RWPE1 (cell line): ENCODE measurements at regions not wholly inside any gene's neighbourhood (a gene's known extent, or its start where the extent isn't known, plus 50 kb on each side); places are given as distances from the start of the nearest gene placed in this dataset.

Experiments
- CTCF ChIA-PET: fragments of 350-600 bp; sonication (Branson Sonifier 250); formaldehyde crosslinking; extraction: SDS; loops from one replicate; lab custom pipeline; 2021; lab: Yijun Ruan, JAX
- POLR2A ChIA-PET: fragments of 400-600 bp; formaldehyde crosslinking; extraction: SDS; loops from one replicate; lab custom pipeline; 2020; ENCODE audit warnings: antibody characterized with exemption; ENCODE audit not compliant: low non-redundant PET; lab: Yijun Ruan, JAX
- DNase-seq: peaks from one replicate; pipeline ENCODE4 v3.0.0; 2012; ENCODE audit warnings: low spot score
- H3K27ac ChIP-seq: fragments of 450-650 bp; 2 replicates; pipeline ENCODE4 v1.5.1; 2017
- CTCF ChIP-seq: fragments of 450-650 bp; conservative IDR thresholded peaks from 2 replicates; pipeline ENCODE4 v1.5.1; 2017; ENCODE audit warnings: low read depth, mild to moderate bottlenecking

DNA sequence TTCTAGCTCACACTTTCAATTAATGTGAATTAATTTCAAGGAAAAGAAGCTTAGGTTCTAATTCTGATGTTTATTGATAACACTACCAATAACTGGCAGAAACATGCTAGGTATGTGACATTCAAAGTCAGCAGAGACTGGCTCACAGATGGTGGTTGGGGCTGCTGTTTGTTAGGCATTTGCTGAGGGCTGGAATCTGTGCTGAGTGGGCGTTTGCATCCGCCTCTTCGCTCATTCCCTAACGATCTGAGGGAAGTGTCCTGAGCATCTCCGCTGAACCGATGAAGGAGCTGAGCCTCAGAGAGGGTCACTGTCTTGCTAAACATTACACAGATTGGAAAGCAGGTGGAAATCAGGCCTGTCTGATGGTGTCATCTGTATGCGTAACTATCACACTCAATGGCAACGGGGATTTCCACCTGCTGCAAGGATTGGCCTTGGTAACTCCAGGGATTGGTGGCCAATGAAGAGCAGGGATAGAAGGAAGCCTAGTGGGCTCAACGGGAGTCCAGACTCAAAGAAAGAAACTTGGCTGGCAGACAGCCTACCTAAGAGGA lies 338.9 kb downstream of the TEX29 start:
- no peak for DNase-seq
- TF ChIP-seq CTCF: no peak
- CTCF ChIA-PET: no interaction called here
- POLR2A ChIA-PET: no interaction called here
- H3K27ac ChIP-seq: no peak overlapping the region

GRCh38 chr13:111659842-111660241 lies 339.4 kb downstream of the TEX29 start:
- no peak for TF ChIP-seq CTCF
- ChIA-PET POLR2A (no interaction called here), CTCF (no interaction called here)
- no peak overlapping the region for H3K27ac ChIP-seq
- DNase-seq: no peak

GRCh38 chr13:111661052-111661451 lies 340.6 kb downstream of the TEX29 start:
- CTCF ChIA-PET: no interaction called here
- H3K27ac ChIP-seq: no peak overlapping the region
- no peak for TF ChIP-seq CTCF
- POLR2A ChIA-PET: no interaction called here
- DNase-seq: no peak

- ChIA-PET POLR2A (no interaction called here), CTCF (no interaction called here)
- DNase-seq: no peak
- TF ChIP-seq CTCF: no peak
- H3K27ac ChIP-seq: no peak overlapping the region
Measured at GRCh38 chr13:111661776-111662175, 341.3 kb downstream of the TEX29 start.

- no peak overlapping the region for H3K27ac ChIP-seq
- CTCF ChIA-PET: no interaction called here
- no peak for TF ChIP-seq CTCF
- DNase-seq: no peak
- POLR2A ChIA-PET: no interaction called here
Measured at GRCh38 chr13:111662451-111662850, 342.0 kb downstream of the TEX29 start.

GRCh38 chr13:111662895-111663294 lies 342.5 kb downstream of the TEX29 start:
- ChIA-PET POLR2A (no interaction called here), CTCF (no interaction called here)
- no peak for DNase-seq
- no peak for TF ChIP-seq CTCF
- no peak overlapping the region for H3K27ac ChIP-seq
